B cell (primary cell): ENCODE measurements at regions not wholly inside any gene's neighbourhood (a gene's known extent, or its start where the extent isn't known, plus 50 kb on each side); places are given as distances from the start of the nearest gene placed in this dataset.
"Not testable (repeated sequence)": the region's sequence is repeated elsewhere in the genome, so short reads cannot be mapped to it uniquely, and the experiment has no call there.

Experiments
- ATAC-seq: fragments of 200-7000 bp; cut with Tn5 transposase; one replicate; pipeline ENCODE4 v1.10.0; 2021; ENCODE audit warnings: low read depth, mild to moderate bottlenecking, moderate number of reproducible peaks, moderate library complexity
- CTCF ChIA-PET: fragments of 350-600 bp; sonication (Branson Sonifier 250); formaldehyde crosslinking; loops from one replicate; lab custom pipeline; 2021; ENCODE audit warnings: antibody characterized with exemption, inconsistent platforms; lab: Charles Lee
- POLR2A ChIA-PET: fragments of 350-600 bp; sonication (Branson Sonifier 250); formaldehyde crosslinking; loops from one replicate; lab custom pipeline; 2021; ENCODE audit warnings: antibody characterized with exemption; lab: Charles Lee
- DNase-seq: peaks from one replicate; pipeline ENCODE4 v3.0.0; 2013
- H2AFZ ChIP-seq: 2 replicates; pipeline ENCODE4 v1.6.1; 2012; ENCODE audit warnings: mild to moderate bottlenecking, low read depth, low read length; ENCODE audit not compliant: insufficient read depth, poor library complexity, severe bottlenecking
- H3K27ac ChIP-seq, 2 donors: 1 replicate in 1 of 2; 2 replicates in 1 of 2; pipeline ENCODE4 v1.5.1; 2012 to 2013; ENCODE audit warnings: low read length in 2 of 2, mild to moderate bottlenecking in 2 of 2, moderate library complexity in 1 of 2
- H3K27me3 ChIP-seq, 4 experiments: fragments of 200-600 bp in 1 of 4; sonication (generic) in 1 of 4; replicated peaks in 1 of 4; 1 replicate in 2 of 4; 2 replicates in 2 of 4; pipeline versions ENCODE4 v1.6.1 to v1.7.0; 2013 to 2016; ENCODE audit warnings: low read length in 3 of 4, mild to moderate bottlenecking in 2 of 4, mixed read lengths in 1 of 4, moderate library complexity in 1 of 4; ENCODE audit not compliant: insufficient read depth in 4 of 4, control insufficient read depth in 3 of 4; ENCODE audit errors: control extremely low read depth in 1 of 4
- H3K36me3 ChIP-seq, 2 experiments: replicated peaks in 1 of 2; 1 replicate in 1 of 2; 2 replicates in 1 of 2; pipeline versions ENCODE4 v1.6.1 to v1.7.1; 2013; ENCODE audit warnings: low read length in 1 of 2; ENCODE audit not compliant: insufficient read depth in 2 of 2, control insufficient read depth in 1 of 2; ENCODE audit errors: control extremely low read depth in 1 of 2, extremely low read depth in 1 of 2
- H3K4me1 ChIP-seq, 2 donors: fragments of 200-600 bp in 1 of 2; sonication (generic) in 1 of 2; 1 replicate in 1 of 2; 2 replicates in 1 of 2; pipeline versions ENCODE4 v1.5.1 to v1.6.1; 2013 to 2017; ENCODE audit warnings: low read length in 2 of 2; ENCODE audit not compliant: control insufficient read depth in 2 of 2, insufficient read depth in 2 of 2
- H3K4me2 ChIP-seq: replicated peaks from 2 replicates; pipeline ENCODE3; 2012; ENCODE audit warnings: mild to moderate bottlenecking, low read depth, low read length; ENCODE audit not compliant: poor library complexity, severe bottlenecking
- H3K4me3 ChIP-seq, 5 experiments: fragments of 200-600 bp in 1 of 5; sonication (generic) in 1 of 5; 1 replicate in 3 of 5; 2 replicates in 2 of 5; pipeline versions ENCODE4 v1.5.1 to v1.7.0; 2011 to 2016; ENCODE audit warnings: low read length in 4 of 5, mild to moderate bottlenecking in 4 of 5, low read depth in 2 of 5, control low read depth in 1 of 5, moderate library complexity in 1 of 5; ENCODE audit not compliant: insufficient read depth in 1 of 5; ENCODE audit errors: control extremely low read depth in 1 of 5, extremely low read depth in 1 of 5
- H3K79me2 ChIP-seq: fragments of 200-600 bp; sonication (generic); one replicate; pipeline ENCODE4 v1.6.0; 2016; ENCODE audit warnings: low read length; ENCODE audit not compliant: control insufficient read depth, insufficient read depth
- H3K9ac ChIP-seq: fragments of 200-600 bp; sonication (generic); 2 replicates; pipeline ENCODE4 v1.6.1; 2017; ENCODE audit warnings: mild to moderate bottlenecking, low read length, moderate library complexity
- H3K9me3 ChIP-seq, 3 donors: one replicate each; pipeline versions ENCODE4 v1.6.1 to v1.7.1; 2013; ENCODE audit warnings: low read length in 2 of 3; ENCODE audit not compliant: control insufficient read depth in 2 of 3, insufficient read depth in 1 of 3; ENCODE audit errors: control extremely low read depth in 1 of 3
- H4K20me1 ChIP-seq: 2 replicates; pipeline ENCODE4 v1.6.0; 2012; ENCODE audit warnings: mild to moderate bottlenecking, low read length; ENCODE audit not compliant: insufficient read depth, control insufficient read depth, poor library complexity, severe bottlenecking
- H3K27ac Mint-ChIP-seq: one replicate; pipeline ENCODE4 v1.8.0; 2021; ENCODE audit warnings: mixed read lengths
- H3K27me3 Mint-ChIP-seq: one replicate; pipeline ENCODE4 v1.8.0; 2021; ENCODE audit warnings: mixed read lengths
- H3K4me1 Mint-ChIP-seq: one replicate; pipeline ENCODE4 v1.8.0; 2021; ENCODE audit warnings: mixed read lengths
- H3K4me3 Mint-ChIP-seq: one replicate; pipeline ENCODE4 v1.8.0; 2021; ENCODE audit warnings: mixed read lengths
- H3K9me3 Mint-ChIP-seq: one replicate; pipeline ENCODE4 v1.8.0; 2022; ENCODE audit warnings: mixed read lengths; ENCODE audit not compliant: insufficient read depth
- EZH2 ChIP-seq: IDR thresholded peaks from 2 replicates; pipeline ENCODE4 v1.6.1; 2012; ENCODE audit warnings: borderline replicate concordance, low read depth, mild to moderate bottlenecking, moderate library complexity, low read length; ENCODE audit not compliant: insufficient read depth, poor library complexity, severe bottlenecking
- WGBS: methylation state at CpG from one replicate; pipeline ENCODE4 v1.1.5; 2013; ENCODE audit warnings: missing lambda C conversion rate; ENCODE audit not compliant: insufficient coverage; 5-methylcytosine and 5-hydroxymethylcytosine counted together
- intact Hi-C: fragments of 100-400 bp; cut with micrococcal nuclease; formaldehyde crosslinking; loops from one replicate; pipeline ENCODE4 v1.10.0; 2022
- TF ChIP-seq, protein P1 (sequence below): fragments of 200-600 bp; IDR thresholded peaks from one replicate; pipeline ENCODE4 v1.8.0; 2022; ENCODE audit warnings: antibody characterized with exemption, mild to moderate bottlenecking

DNA sequence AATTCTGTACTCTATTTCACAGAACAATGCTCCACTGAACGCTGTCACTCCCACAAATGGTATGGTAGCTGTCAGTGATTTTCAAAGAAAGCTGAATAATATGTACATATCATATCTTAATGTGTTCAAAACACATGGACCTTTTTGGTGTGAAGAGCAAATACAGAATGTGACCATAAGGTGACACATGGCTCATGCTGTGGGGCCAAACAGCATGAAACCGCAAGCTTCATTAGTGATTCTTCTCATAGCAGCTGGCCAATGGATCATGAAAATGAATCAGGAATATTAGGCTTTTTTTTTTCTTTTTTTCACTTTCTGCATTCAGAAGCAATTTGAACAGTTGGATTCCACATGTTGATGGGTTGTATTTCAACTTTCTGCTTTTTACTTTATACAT, 54.9 kb upstream of the CDH9 start:
- H2AFZ ChIP-seq = no peak overlapping the region
- no peaks in the 10 kb centered on the region for H3K27me3 ChIP-seq
- H3K4me1 ChIP-seq = no peaks in the 10 kb centered on the region
- H3K9ac ChIP-seq = no peak overlapping the region
- TF ChIP-seq EZH2 = no peak
- TF ChIP-seq, protein P1, sequence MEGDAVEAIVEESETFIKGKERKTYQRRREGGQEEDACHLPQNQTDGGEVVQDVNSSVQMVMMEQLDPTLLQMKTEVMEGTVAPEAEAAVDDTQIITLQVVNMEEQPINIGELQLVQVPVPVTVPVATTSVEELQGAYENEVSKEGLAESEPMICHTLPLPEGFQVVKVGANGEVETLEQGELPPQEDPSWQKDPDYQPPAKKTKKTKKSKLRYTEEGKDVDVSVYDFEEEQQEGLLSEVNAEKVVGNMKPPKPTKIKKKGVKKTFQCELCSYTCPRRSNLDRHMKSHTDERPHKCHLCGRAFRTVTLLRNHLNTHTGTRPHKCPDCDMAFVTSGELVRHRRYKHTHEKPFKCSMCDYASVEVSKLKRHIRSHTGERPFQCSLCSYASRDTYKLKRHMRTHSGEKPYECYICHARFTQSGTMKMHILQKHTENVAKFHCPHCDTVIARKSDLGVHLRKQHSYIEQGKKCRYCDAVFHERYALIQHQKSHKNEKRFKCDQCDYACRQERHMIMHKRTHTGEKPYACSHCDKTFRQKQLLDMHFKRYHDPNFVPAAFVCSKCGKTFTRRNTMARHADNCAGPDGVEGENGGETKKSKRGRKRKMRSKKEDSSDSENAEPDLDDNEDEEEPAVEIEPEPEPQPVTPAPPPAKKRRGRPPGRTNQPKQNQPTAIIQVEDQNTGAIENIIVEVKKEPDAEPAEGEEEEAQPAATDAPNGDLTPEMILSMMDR = no peak
- H3K36me3 ChIP-seq = no peaks in the 10 kb centered on the region
- Mint-ChIP-seq H3K9me3 (no peaks in the 10 kb centered on the region), H3K4me3 (no peak overlapping the region), H3K27me3 (no peaks in the 10 kb centered on the region), H3K27ac (no peak overlapping the region), H3K4me1 (no peaks in the 10 kb centered on the region)
- H3K9me3 ChIP-seq = peaks cover 0 to 7% (median 0%) of the 10 kb centered on the region in 3 donors
- no peaks in the 10 kb centered on the region for H3K79me2 ChIP-seq
- H3K4me2 ChIP-seq = no peak overlapping the region
- no peak overlapping the region for H3K27ac ChIP-seq
- H3K4me3 ChIP-seq = no peak overlapping the region
- ATAC-seq (no peak), DNase-seq (no peak)
- ChIA-PET CTCF (no interaction called here), POLR2A (no interaction called here)
- H4K20me1 ChIP-seq = no peaks in the 10 kb centered on the region
- intact Hi-C loops = no loop called here
- WGBS = 100% methylated on average over 1 of the region's 2 CpGs

- H3K4me1 ChIP-seq = no peaks in the 10 kb centered on the region
- H3K27me3 ChIP-seq = no peaks in the 10 kb centered on the region
- H2AFZ ChIP-seq = no peak overlapping the region
- WGBS = no CpG with 5 or more reads among the region's 1 CpG
- no peak overlapping the region for H3K27ac Mint-ChIP-seq
- no peak overlapping the region for H3K4me2 ChIP-seq
- intact Hi-C loops = no loop called here
- H3K9ac ChIP-seq = no peak overlapping the region
- no peak overlapping the region for H3K4me3 Mint-ChIP-seq
- TF ChIP-seq, protein P1 = no peak
- no peak for TF ChIP-seq EZH2
- no peak overlapping the region for H3K4me3 ChIP-seq
- DNase-seq (no peak), ATAC-seq (no peak)
- H3K9me3 ChIP-seq = peaks cover 0 to 7% (median 0%) of the 10 kb centered on the region in 3 donors
- no peaks in the 10 kb centered on the region for H3K79me2 ChIP-seq
- no peaks in the 10 kb centered on the region for H3K4me1 Mint-ChIP-seq
- ChIA-PET POLR2A (no interaction called here), CTCF (no interaction called here)
- H3K27ac ChIP-seq = no peak overlapping the region
- H3K36me3 ChIP-seq = no peaks in the 10 kb centered on the region
- peaks cover 2% of the 10 kb centered on the region for H3K9me3 Mint-ChIP-seq
- no peaks in the 10 kb centered on the region for H4K20me1 ChIP-seq
- H3K27me3 Mint-ChIP-seq = no peaks in the 10 kb centered on the region
Observed at GRCh38 chr5:27091858-27092257, 53.5 kb upstream of the CDH9 start.

- POLR2A ChIA-PET, H3K9ac ChIP-seq, H3K79me2 ChIP-seq, intact Hi-C loops, H3K36me3 ChIP-seq, H3K27ac ChIP-seq, H3K4me3 Mint-ChIP-seq, H3K9me3 Mint-ChIP-seq, DNase-seq, H4K20me1 ChIP-seq, H3K27me3 Mint-ChIP-seq, H3K9me3 ChIP-seq, CTCF ChIA-PET, H3K4me3 ChIP-seq, H3K4me2 ChIP-seq, H3K27ac Mint-ChIP-seq, ATAC-seq, H3K27me3 ChIP-seq, H3K4me1 Mint-ChIP-seq, H2AFZ ChIP-seq, H3K4me1 ChIP-seq: not testable (repeated sequence)
- WGBS = 100% methylated on average over 1 of the region's 4 CpGs
Observed at GRCh38 chr5:27088822-27089221, 50.4 kb upstream of the CDH9 start.
